ENCODE measurements at regions not wholly inside any gene's neighbourhood (a gene's known extent, or its start where the extent isn't known, plus 50 kb on each side); places are given as distances from the start of the nearest gene placed in this dataset.

DNA sequence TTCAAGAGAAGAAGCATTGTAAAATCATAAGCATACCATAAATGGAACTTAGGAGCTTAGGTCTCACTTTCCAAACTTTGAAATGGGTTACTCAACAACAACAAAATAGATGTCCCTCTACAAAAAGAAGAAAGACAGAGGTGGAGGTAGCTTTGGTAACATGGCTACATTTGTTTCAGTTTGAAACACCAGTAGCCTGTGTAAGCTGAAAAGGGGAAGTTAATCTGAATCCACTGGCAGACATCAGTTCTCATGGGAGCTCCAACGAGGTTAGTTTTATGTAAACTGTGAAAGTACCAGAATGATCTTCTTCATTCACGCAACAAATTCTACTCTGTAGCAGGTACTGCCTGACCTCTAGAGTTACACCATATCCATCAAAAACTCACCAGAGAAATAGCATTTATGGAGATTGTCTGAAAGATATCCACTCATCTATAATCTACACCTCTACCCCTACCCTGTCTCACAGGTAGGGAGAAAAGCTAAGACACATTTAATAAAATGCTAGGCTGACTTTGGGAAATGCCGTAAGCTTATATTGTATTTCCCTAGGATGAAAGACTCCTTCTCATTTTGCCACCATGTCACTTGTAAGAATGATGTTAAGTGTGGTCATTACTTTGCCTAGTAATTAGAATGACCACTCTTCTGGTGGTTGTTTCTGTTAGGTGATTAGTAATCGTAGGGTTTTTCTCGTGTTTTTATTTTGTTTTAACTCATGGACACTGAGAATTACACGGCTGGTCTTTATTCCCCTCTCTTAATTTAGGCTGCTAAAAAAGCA lies 224.1 kb downstream of the ASCL1 start:
- DNase-seq (ENCODE audit: low spot score) = no peak

DNA sequence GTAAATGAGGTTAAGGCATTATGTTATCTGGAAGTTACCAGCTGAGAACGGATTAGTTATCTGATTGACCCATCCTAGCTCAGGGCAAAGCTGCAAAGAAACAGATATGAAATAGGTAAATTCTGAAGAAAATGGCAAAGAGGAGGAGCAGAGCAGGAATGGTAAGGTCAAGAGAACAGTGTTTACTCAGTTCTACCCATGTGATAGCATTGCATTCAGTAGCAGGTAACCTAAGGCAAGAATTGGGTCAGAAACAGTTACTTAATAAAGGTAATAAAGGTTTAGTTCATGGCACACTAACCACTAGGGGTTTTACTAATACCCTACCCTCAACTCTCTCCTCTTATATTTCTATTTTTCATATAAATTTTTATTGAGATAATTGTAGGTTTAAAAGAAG lies 224.8 kb downstream of the ASCL1 start:
- DNase-seq (ENCODE audit: low spot score) = no peak

- DNase-seq (ENCODE audit: low spot score) = no peak
Measured at GRCh38 chr12:103196467-103196866, 239.0 kb downstream of the ASCL1 start.

DNA sequence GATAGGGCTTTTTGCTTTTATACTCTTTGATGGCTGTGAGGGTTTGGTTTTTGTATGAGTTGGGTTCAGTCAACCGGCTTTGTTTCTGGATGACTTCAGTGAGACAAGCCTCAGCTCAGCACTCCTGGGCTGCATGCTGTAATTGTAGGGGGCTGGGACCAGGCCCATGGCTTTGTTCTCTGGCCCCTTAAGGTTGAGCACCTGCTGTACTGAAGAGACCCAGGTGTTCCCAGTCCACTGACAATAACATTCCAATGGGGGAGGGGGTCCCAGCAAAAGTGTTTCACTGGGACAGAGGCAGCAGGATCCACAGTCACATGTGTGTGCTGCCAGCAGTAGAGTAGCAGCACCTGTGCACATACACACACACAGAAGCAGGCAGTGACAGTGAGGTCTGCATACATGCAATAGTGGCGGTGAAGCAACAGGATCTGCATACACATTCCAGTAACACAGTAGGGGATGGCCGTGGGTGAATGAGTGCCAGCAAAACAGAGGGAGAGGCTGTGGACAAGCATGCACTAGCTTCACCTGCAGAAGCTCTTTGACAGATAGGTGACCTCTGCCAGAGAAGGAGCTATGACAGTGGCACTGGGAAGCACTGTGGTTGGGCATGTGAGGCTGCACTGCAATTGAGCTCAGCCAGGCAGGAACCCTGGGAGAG lies 240.4 kb downstream of the ASCL1 start:
- DNase-seq (ENCODE audit: low spot score) = no peak

DNA sequence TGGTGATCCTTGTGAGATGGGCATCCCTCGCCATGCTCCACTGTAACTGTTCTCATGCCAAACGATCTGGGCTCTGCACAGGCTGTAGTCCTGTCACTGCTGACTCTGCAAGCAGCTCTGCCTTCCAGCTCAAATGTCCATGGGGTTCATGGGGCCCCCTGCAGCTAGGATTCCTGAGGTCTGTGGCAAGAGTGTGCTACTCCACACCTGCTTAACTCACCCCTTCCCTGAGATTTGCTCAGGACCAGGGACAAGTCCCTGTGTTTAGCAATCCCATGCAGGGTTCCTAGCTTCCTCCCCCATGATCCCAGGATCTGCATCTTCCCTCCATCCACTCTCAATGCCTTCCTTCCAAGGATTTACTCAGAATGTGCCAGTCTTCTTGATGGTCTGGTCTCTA lies 241.0 kb downstream of the ASCL1 start:
- no peak for DNase-seq (ENCODE audit: low spot score)

- DNase-seq (ENCODE audit: low spot score) = no peak
Measured at GRCh38 chr12:103205906-103206305, 248.4 kb downstream of the ASCL1 start.

- no peak for DNase-seq (ENCODE audit: low spot score)
Measured at GRCh38 chr12:103207936-103208335, 250.5 kb downstream of the ASCL1 start.

- DNase-seq (ENCODE audit: low spot score) = no peak
Measured at GRCh38 chr12:103241184-103241583, 254.6 kb downstream of the C12orf42 start.

DNA sequence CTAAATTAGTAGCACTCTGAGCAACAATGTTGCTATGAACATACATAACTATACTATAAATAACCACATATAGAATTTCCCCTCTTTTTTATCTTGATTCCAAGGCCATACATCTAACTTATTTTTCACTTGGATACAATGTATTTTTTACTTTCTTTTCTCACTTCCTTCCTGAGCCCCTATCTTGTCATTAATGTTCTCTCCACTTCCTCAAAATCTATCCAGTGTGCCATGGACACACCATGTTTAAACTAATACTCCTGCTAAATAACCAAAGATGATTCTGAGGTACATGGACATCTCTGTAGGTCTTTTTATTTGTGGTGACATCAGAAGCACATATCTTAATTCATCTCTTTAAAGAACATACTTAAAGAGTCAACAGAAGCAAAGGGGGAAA lies 251.2 kb downstream of the C12orf42 start:
- DNase-seq (ENCODE audit: low spot score) = no peak

- no peak for DNase-seq (ENCODE audit: low spot score)
Measured at GRCh38 chr12:103247531-103247930, 248.2 kb downstream of the C12orf42 start.

DNA sequence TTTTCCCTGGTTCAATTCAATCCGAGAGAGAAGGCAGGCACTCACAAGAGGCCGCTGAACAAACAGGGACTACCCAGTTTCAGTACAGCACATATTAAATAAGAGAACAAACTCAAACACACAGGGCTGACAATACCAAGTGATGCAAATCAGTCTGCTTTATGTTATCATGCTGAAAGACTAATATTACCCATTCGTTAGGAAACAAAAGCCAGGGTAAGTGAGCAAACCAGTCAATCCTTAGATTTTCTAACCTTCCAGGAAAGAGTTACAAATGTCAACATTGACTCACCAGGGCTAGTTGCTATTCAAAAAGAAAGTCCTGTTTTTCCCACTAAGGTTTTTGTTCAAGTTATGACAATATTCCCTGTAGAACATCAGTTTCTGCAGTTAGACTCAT lies 246.2 kb downstream of the C12orf42 start:
- no peak for DNase-seq (ENCODE audit: low spot score)

DNA sequence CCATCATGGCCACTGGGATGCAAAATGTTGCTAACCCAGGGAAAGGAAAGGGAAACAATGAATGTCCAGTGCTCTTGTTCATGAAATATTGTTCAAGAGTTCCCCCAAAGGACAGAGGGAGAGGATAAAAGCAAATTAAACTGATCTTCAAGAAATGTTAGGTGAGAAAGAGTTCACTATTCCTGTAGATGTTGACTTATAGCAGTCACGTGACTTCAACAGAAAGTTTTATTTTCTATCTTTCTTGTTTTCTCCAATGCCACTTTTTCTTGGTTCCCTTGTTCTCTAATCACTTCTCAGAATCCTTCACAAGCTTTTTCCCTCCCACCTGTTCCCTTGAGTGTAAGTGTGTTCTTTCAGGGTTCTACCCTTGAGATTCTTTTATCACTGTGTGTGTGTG lies 245.3 kb downstream of the C12orf42 start:
- DNase-seq (ENCODE audit: low spot score) = no peak

All from D341Med (cell line).